GM19468 (cell line): ENCODE measurements at regions not wholly inside any gene's neighbourhood (a gene's known extent, or its start where the extent isn't known, plus 50 kb on each side); places are given as distances from the start of the nearest gene placed in this dataset.

Source experiments
- ATAC-seq: cut with Tn5 transposase; IDR thresholded peaks from one replicate; pipeline ENCODE4 v1.9.1; 2021; ENCODE audit warnings: mild to moderate bottlenecking, moderate library complexity, moderate number of reproducible peaks; ENCODE audit not compliant: unreplicated experiment; ENCODE audit errors: extremely low read depth

- no peak for ATAC-seq
These were observed 124.4 kb downstream of the FBXO15 start for GRCh38 chr18:74023220-74023619.

- no peak for ATAC-seq
These were observed 127.8 kb downstream of the FBXO15 start for GRCh38 chr18:74019864-74020263.

- ATAC-seq: no peak
These were observed 133.7 kb downstream of the FBXO15 start for GRCh38 chr18:74013955-74014354.

- ATAC-seq: no peak
These were observed 134.5 kb downstream of the FBXO15 start for GRCh38 chr18:74012954-74013630.

- ATAC-seq: no peak
These were observed 141.5 kb downstream of the FBXO15 start for GRCh38 chr18:74006143-74006542.

GRCh38 chr18:74005320-74006109, 142.1 kb downstream of the FBXO15 start:
- no peak for ATAC-seq

- ATAC-seq: no peak
These were observed 155.2 kb downstream of the FBXO15 start for GRCh38 chr18:73992242-73993022.

- ATAC-seq: no peak
These were observed 156.1 kb downstream of the FBXO15 start for GRCh38 chr18:73991570-73991969.

GRCh38 chr18:73990258-73990657, 157.4 kb downstream of the FBXO15 start:
- no peak for ATAC-seq

GRCh38 chr18:73987247-73987980, 160.2 kb downstream of the FBXO15 start:
- no peak for ATAC-seq

GRCh38 chr18:73986711-73987110, 160.9 kb downstream of the FBXO15 start:
- no peak for ATAC-seq

- ATAC-seq: no peak
These were observed 161.6 kb downstream of the FBXO15 start for GRCh38 chr18:73985855-73986625.

- no peak for ATAC-seq
These were observed 163.7 kb downstream of the FBXO15 start for GRCh38 chr18:73983970-73984369.

GRCh38 chr18:73983496-73983895, 164.1 kb downstream of the FBXO15 start:
- ATAC-seq: no peak

GRCh38 chr18:73981796-73982195, 165.8 kb downstream of the FBXO15 start:
- no peak for ATAC-seq

- no peak for ATAC-seq
These were observed 167.2 kb downstream of the FBXO15 start for GRCh38 chr18:73980289-73980979.

- ATAC-seq: no peak
These were observed 167.9 kb downstream of the FBXO15 start for GRCh38 chr18:73979742-73980141.

- ATAC-seq: no peak
These were observed 171.2 kb downstream of the FBXO15 start for GRCh38 chr18:73976433-73976832.

GRCh38 chr18:73975266-73975665, 172.4 kb downstream of the FBXO15 start:
- no peak for ATAC-seq
